ENCODE measurements at regions not wholly inside any gene's neighbourhood (a gene's known extent, or its start where the extent isn't known, plus 50 kb on each side); places are given as distances from the start of the nearest gene placed in this dataset.

- no peaks in the 10 kb centered on the region for H3K36me3 ChIP-seq
- H3K9me3 ChIP-seq: no peaks in the 10 kb centered on the region
- DNase-seq: no peak
- no peaks in the 10 kb centered on the region for H3K27me3 ChIP-seq
- no peak overlapping the region for H3K4me3 ChIP-seq
- no peak overlapping the region for H3K27ac ChIP-seq
- no peaks in the 10 kb centered on the region for H3K4me1 ChIP-seq
- WGBS, 2 donors (ENCODE audit: low coverage in 1 of 2): 66 to 70% methylated on average over 4 to 8 of the region's 8 CpGs
- no peak for TF ChIP-seq POLR2AphosphoS5 (IDR thresholded peaks at IDR 0.05)
- no peak for TF ChIP-seq POLR2A (IDR thresholded peaks at IDR 0.05)
- TF ChIP-seq, protein P1, sequence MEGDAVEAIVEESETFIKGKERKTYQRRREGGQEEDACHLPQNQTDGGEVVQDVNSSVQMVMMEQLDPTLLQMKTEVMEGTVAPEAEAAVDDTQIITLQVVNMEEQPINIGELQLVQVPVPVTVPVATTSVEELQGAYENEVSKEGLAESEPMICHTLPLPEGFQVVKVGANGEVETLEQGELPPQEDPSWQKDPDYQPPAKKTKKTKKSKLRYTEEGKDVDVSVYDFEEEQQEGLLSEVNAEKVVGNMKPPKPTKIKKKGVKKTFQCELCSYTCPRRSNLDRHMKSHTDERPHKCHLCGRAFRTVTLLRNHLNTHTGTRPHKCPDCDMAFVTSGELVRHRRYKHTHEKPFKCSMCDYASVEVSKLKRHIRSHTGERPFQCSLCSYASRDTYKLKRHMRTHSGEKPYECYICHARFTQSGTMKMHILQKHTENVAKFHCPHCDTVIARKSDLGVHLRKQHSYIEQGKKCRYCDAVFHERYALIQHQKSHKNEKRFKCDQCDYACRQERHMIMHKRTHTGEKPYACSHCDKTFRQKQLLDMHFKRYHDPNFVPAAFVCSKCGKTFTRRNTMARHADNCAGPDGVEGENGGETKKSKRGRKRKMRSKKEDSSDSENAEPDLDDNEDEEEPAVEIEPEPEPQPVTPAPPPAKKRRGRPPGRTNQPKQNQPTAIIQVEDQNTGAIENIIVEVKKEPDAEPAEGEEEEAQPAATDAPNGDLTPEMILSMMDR (IDR thresholded peaks at IDR 0.05): no peak
- no peak for TF ChIP-seq EP300 (IDR thresholded peaks at IDR 0.05; ENCODE audit: low read depth)
- intact Hi-C loops (cut with DNase I; ENCODE audit: low total_unique reads) (no loop called here), in situ Hi-C loops (cut with MboI; ENCODE audit: low pct_ligation_motif_present in 1 of 4, low pct_unique_long_range_greater_than_20kb in 1 of 4, low sequenced_read_pairs in 3 of 4) (no loop called here)
Observed at GRCh38 chr5:6193310-6193709, 185.0 kb downstream of the MED10 start.

GRCh38 chr5:6190838-6191237, 187.5 kb downstream of the MED10 start:
- Histone ChIP-seq H3K27me3 (no peaks in the 10 kb centered on the region), H3K4me3 (no peak overlapping the region), H3K27ac (no peak overlapping the region), H3K4me1 (no peaks in the 10 kb centered on the region), H3K9me3 (no peaks in the 10 kb centered on the region), H3K36me3 (no peaks in the 10 kb centered on the region)
- in situ Hi-C loops (cut with MboI; ENCODE audit: low pct_ligation_motif_present in 1 of 4, low pct_unique_long_range_greater_than_20kb in 1 of 4, low sequenced_read_pairs in 3 of 4): no loop called here
- intact Hi-C loops (cut with DNase I; ENCODE audit: low total_unique reads): no loop called here
- no peak for TF ChIP-seq POLR2AphosphoS5 (IDR thresholded peaks at IDR 0.05)
- TF ChIP-seq, protein P1 (IDR thresholded peaks at IDR 0.05): no peak
- TF ChIP-seq POLR2A (IDR thresholded peaks at IDR 0.05): no peak
- no peak for TF ChIP-seq EP300 (IDR thresholded peaks at IDR 0.05; ENCODE audit: low read depth)
- 75 to 81% methylated on average over 1 to 7 of the region's 7 CpGs for WGBS, 2 donors (ENCODE audit: low coverage in 1 of 2)
- no peak for DNase-seq

- TF ChIP-seq POLR2A (IDR thresholded peaks at IDR 0.05) (no peak), POLR2AphosphoS5 (IDR thresholded peaks at IDR 0.05) (no peak)
- H3K27me3 ChIP-seq: no peaks in the 10 kb centered on the region
- no peak for DNase-seq
- intact Hi-C loops (cut with DNase I; ENCODE audit: low total_unique reads) (no loop called here), in situ Hi-C loops (cut with MboI; ENCODE audit: low pct_ligation_motif_present in 1 of 4, low pct_unique_long_range_greater_than_20kb in 1 of 4, low sequenced_read_pairs in 3 of 4) (no loop called here)
- H3K4me3 ChIP-seq: no peak overlapping the region
- H3K27ac ChIP-seq: no peak overlapping the region
- no peaks in the 10 kb centered on the region for H3K36me3 ChIP-seq
- H3K4me1 ChIP-seq: no peaks in the 10 kb centered on the region
- 87 to 100% methylated on average over 1 to 8 of the region's 8 CpGs for WGBS, 2 donors (ENCODE audit: low coverage in 1 of 2)
- no peaks in the 10 kb centered on the region for H3K9me3 ChIP-seq
Observed at GRCh38 chr5:6188976-6189375, 189.4 kb downstream of the MED10 start.

GRCh38 chr5:6188344-6188743, 190.0 kb downstream of the MED10 start:
- no peak for TF ChIP-seq POLR2A (IDR thresholded peaks at IDR 0.05)
- TF ChIP-seq, protein P1 (IDR thresholded peaks at IDR 0.05): no peak
- TF ChIP-seq POLR2AphosphoS5 (IDR thresholded peaks at IDR 0.05): no peak
- TF ChIP-seq EP300 (IDR thresholded peaks at IDR 0.05; ENCODE audit: low read depth): no peak
- WGBS, 2 donors (ENCODE audit: low coverage in 1 of 2): 64 to 93% methylated on average over 3 to 6 of the region's 6 CpGs

DNA sequence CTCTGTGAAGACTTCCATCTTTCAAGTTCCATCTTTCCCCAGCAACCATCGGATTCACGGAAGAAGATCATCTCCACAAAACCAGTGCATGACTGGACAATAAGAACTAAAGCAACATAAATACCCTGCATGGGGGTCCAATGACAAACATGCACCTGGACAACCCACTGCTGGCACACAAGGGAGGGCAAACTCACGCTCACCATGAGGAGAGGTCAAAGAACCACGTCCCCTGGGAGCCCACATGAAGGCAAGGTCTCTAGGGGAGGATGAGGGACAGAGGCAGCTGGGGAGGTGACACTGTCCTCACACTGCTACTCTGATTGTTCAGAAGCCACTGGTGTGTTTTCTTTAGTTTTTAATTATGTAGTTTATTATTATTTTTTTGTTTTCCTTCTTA, 190.8 kb downstream of the MED10 start:
- Histone ChIP-seq H3K4me3 (no peak overlapping the region), H3K36me3 (no peaks in the 10 kb centered on the region), H3K4me1 (no peaks in the 10 kb centered on the region), H3K9me3 (no peaks in the 10 kb centered on the region), H3K27ac (no peak overlapping the region), H3K27me3 (no peaks in the 10 kb centered on the region)
- no peak for TF ChIP-seq POLR2A (IDR thresholded peaks at IDR 0.05)
- no peak for TF ChIP-seq EP300 (IDR thresholded peaks at IDR 0.05; ENCODE audit: low read depth)
- TF ChIP-seq, protein P1 (IDR thresholded peaks at IDR 0.05): no peak
- no peak for TF ChIP-seq POLR2AphosphoS5 (IDR thresholded peaks at IDR 0.05)
- intact Hi-C loops (cut with DNase I; ENCODE audit: low total_unique reads) (no loop called here), in situ Hi-C loops (cut with MboI; ENCODE audit: low pct_ligation_motif_present in 1 of 4, low pct_unique_long_range_greater_than_20kb in 1 of 4, low sequenced_read_pairs in 3 of 4) (no loop called here)
- DNase-seq: no peak
- WGBS, 2 donors (ENCODE audit: low coverage in 1 of 2): 66 to 80% methylated on average over 2 to 4 of the region's 4 CpGs

More at GRCh38 chr5:6188344-6188743, 190.0 kb downstream of the MED10 start:
- H3K4me3 ChIP-seq: no peak overlapping the region
- in situ Hi-C loops (cut with MboI; ENCODE audit: low pct_ligation_motif_present in 1 of 4, low pct_unique_long_range_greater_than_20kb in 1 of 4, low sequenced_read_pairs in 3 of 4): no loop called here
- H3K9me3 ChIP-seq: no peaks in the 10 kb centered on the region
- H3K36me3 ChIP-seq: no peaks in the 10 kb centered on the region
- DNase-seq: no peak
- no peaks in the 10 kb centered on the region for H3K27me3 ChIP-seq
- H3K4me1 ChIP-seq: no peaks in the 10 kb centered on the region
- H3K27ac ChIP-seq: no peak overlapping the region
- intact Hi-C loops (cut with DNase I; ENCODE audit: low total_unique reads): no loop called here

All from transverse colon (tissue), 4 donors.